Stomach (tissue), 8 donors: ENCODE measurements at regions not wholly inside any gene's neighbourhood (a gene's known extent, or its start where the extent isn't known, plus 50 kb on each side); places are given as distances from the start of the nearest gene placed in this dataset.

Source experiments
- DNase-seq, 2 donors: peaks; one replicate each; pipeline versions ENCODE4 v3.0.0 to v3.0.0-alpha.2; 2013 to 2019
- H3K27ac ChIP-seq, 5 donors: fragments of 200-600 bp in 4 of 5; sonication (generic) in 4 of 5; one replicate each; pipeline ENCODE4 v1.5.1; 2013 to 2019; ENCODE audit warnings: mild to moderate bottlenecking in 1 of 5, moderate library complexity in 1 of 5
- H3K27me3 ChIP-seq, 3 donors: fragments of 200-600 bp; sonication (generic); one replicate each; pipeline ENCODE4 v1.5.1; 2017 to 2019; ENCODE audit warnings: mixed run types in 1 of 3
- H3K36me3 ChIP-seq, 4 donors: fragments of 200-600 bp; sonication (generic); 1 replicate in 3 of 4; 2 replicates in 1 of 4; pipeline ENCODE4 v1.5.1; 2016 to 2019
- H3K4me1 ChIP-seq, 4 donors: fragments of 200-600 bp; sonication (generic); one replicate each; pipeline ENCODE4 v1.5.1; 2016 to 2019
- H3K4me3 ChIP-seq, 4 donors: fragments of 200-600 bp; sonication (generic) in 3 of 4; one replicate each; pipeline ENCODE4 v1.5.1; 2016 to 2019; ENCODE audit warnings: mild to moderate bottlenecking in 1 of 4
- H3K9me3 ChIP-seq, 4 donors: fragments of 200-600 bp; sonication (generic); one replicate each; pipeline ENCODE4 v1.5.1; 2016 to 2019
- CTCF ChIP-seq, 7 experiments: fragments of 450-650 bp in 4 of 7; fragments of 200-600 bp in 3 of 7; sonication (generic) in 3 of 7; IDR thresholded peaks; one replicate each; pipeline ENCODE4 v1.5.1; 2016 to 2019; ENCODE audit warnings: antibody characterized with exemption in 7 of 7, control low read depth in 2 of 7, mild to moderate bottlenecking in 1 of 7
- EP300 ChIP-seq: sonication (generic); formaldehyde crosslinking; IDR thresholded peaks from one replicate; pipeline ENCODE4 v1.6.1; 2017; ENCODE audit warnings: antibody characterized with exemption
- POLR2A ChIP-seq, 4 donors: fragments of 450-650 bp; IDR thresholded peaks; one replicate each; pipeline ENCODE4 v1.6.1; 2016; ENCODE audit warnings: antibody characterized with exemption in 4 of 4, control low read depth in 2 of 4, mild to moderate bottlenecking in 1 of 4, moderate library complexity in 1 of 4
- POLR2AphosphoS5 ChIP-seq, 3 donors: sonication (generic); formaldehyde crosslinking; IDR thresholded peaks; one replicate each; pipeline ENCODE4 v1.6.1; 2016; ENCODE audit warnings: antibody characterized with exemption in 3 of 3
- WGBS, 5 donors: extraction: QIAGEN DNeasy Blood & Tissue Kit in 3 of 5; methylation state at CpG; one replicate each; pipeline versions ENCODE4 v1.1.5 to v1.1.7; 2013 to 2018; 5-methylcytosine and 5-hydroxymethylcytosine counted together
- intact Hi-C: fragments of 100-400 bp; cut with DNase I; formaldehyde crosslinking; loops from one replicate; pipeline ENCODE4 v1.15.1; 2023; ENCODE audit warnings: low total_unique reads
- donor health status: healthy with polysubstance abuse.
- donor health status: Bipolar disorder and iron deficiency.
- donor health status: healthy.

- Histone ChIP-seq H3K4me1 (no peaks in the 10 kb centered on the region), H3K36me3 (no peaks in the 10 kb centered on the region), H3K27ac (no peak overlapping the region), H3K27me3 (no peaks in the 10 kb centered on the region), H3K9me3 (no peaks in the 10 kb centered on the region), H3K4me3 (no peak overlapping the region)
- TF ChIP-seq POLR2AphosphoS5 (IDR thresholded peaks at IDR 0.05): no peak
- no peak for TF ChIP-seq CTCF (IDR thresholded peaks at IDR 0.05)
- TF ChIP-seq POLR2A (IDR thresholded peaks at IDR 0.05): no peak
- TF ChIP-seq EP300: no peak
- intact Hi-C loops: no loop called here
- WGBS, 5 donors: 52 to 76% (median 73%) methylated on average over 2 of the region's 2 CpGs
- no peak for DNase-seq
These were observed 2771.0 kb upstream of the PCDH20 start for GRCh38 chr13:64186503-64187250.

- H3K4me3 ChIP-seq: no peak overlapping the region
- no peaks in the 10 kb centered on the region for H3K36me3 ChIP-seq
- H3K9me3 ChIP-seq: no peaks in the 10 kb centered on the region
- no peaks in the 10 kb centered on the region for H3K4me1 ChIP-seq
- intact Hi-C loops: no loop called here
- TF ChIP-seq EP300: no peak
- no peak for TF ChIP-seq POLR2A (IDR thresholded peaks at IDR 0.05)
- TF ChIP-seq POLR2AphosphoS5 (IDR thresholded peaks at IDR 0.05): no peak
- TF ChIP-seq CTCF (IDR thresholded peaks at IDR 0.05): no peak
- no peak for DNase-seq
- no peak overlapping the region for H3K27ac ChIP-seq
- no peaks in the 10 kb centered on the region for H3K27me3 ChIP-seq
- WGBS, 5 donors: 66 to 78% (median 74%) methylated on average over 1 of the region's 1 CpG
These were observed 2770.4 kb upstream of the PCDH20 start for GRCh38 chr13:64186071-64186470.

GRCh38 chr13:64180756-64181155 is 2765.1 kb upstream of the PCDH20 start:
- Histone ChIP-seq H3K4me1 (no peaks in the 10 kb centered on the region), H3K27ac (no peak overlapping the region), H3K9me3 (no peaks in the 10 kb centered on the region), H3K27me3 (no peaks in the 10 kb centered on the region), H3K36me3 (no peaks in the 10 kb centered on the region), H3K4me3 (no peak overlapping the region)
- DNase-seq: no peak
- intact Hi-C loops: no loop called here
- WGBS, 5 donors: 84 to 93% (median 92%) methylated on average over 2 of the region's 2 CpGs
- no peak for TF ChIP-seq POLR2AphosphoS5 (IDR thresholded peaks at IDR 0.05)
- TF ChIP-seq CTCF (IDR thresholded peaks at IDR 0.05): no peak
- TF ChIP-seq POLR2A (IDR thresholded peaks at IDR 0.05): no peak
- no peak for TF ChIP-seq EP300

GRCh38 chr13:64165826-64166225 is 2750.2 kb upstream of the PCDH20 start:
- no peak for DNase-seq
- no peaks in the 10 kb centered on the region for H3K36me3 ChIP-seq

More at GRCh38 chr13:64165826-64166225, 2750.2 kb upstream of the PCDH20 start:
- no peak for TF ChIP-seq EP300
- TF ChIP-seq CTCF (IDR thresholded peaks at IDR 0.05): no peak
- no peak for TF ChIP-seq POLR2AphosphoS5 (IDR thresholded peaks at IDR 0.05)
- Histone ChIP-seq H3K9me3 (peaks cover 0 to 6% (median 0%) of the 10 kb centered on the region in 4 donors), H3K4me1 (no peaks in the 10 kb centered on the region), H3K27me3 (no peaks in the 10 kb centered on the region), H3K27ac (no peak overlapping the region), H3K4me3 (no peak overlapping the region)
- intact Hi-C loops: no loop called here
- 38 to 63% (median 53%) methylated on average over 1 of the region's 1 CpG for WGBS, 5 donors
